RWPE1 (cell line): ENCODE measurements at regions not wholly inside any gene's neighbourhood (a gene's known extent, or its start where the extent isn't known, plus 50 kb on each side); places are given as distances from the start of the nearest gene placed in this dataset.

Experiments
- CTCF ChIA-PET: fragments of 350-600 bp; sonication (Branson Sonifier 250); formaldehyde crosslinking; extraction: SDS; loops from one replicate; lab custom pipeline; 2021; lab: Yijun Ruan, JAX
- POLR2A ChIA-PET: fragments of 400-600 bp; formaldehyde crosslinking; extraction: SDS; loops from one replicate; lab custom pipeline; 2020; ENCODE audit warnings: antibody characterized with exemption; ENCODE audit not compliant: low non-redundant PET; lab: Yijun Ruan, JAX
- DNase-seq: peaks from one replicate; pipeline ENCODE4 v3.0.0; 2012; ENCODE audit warnings: low spot score
- H3K27ac ChIP-seq: fragments of 450-650 bp; 2 replicates; pipeline ENCODE4 v1.5.1; 2017
- TF ChIP-seq, protein P1 (sequence below): fragments of 450-650 bp; conservative IDR thresholded peaks from 2 replicates; pipeline ENCODE4 v1.5.1; 2017; ENCODE audit warnings: low read depth, mild to moderate bottlenecking

DNA sequence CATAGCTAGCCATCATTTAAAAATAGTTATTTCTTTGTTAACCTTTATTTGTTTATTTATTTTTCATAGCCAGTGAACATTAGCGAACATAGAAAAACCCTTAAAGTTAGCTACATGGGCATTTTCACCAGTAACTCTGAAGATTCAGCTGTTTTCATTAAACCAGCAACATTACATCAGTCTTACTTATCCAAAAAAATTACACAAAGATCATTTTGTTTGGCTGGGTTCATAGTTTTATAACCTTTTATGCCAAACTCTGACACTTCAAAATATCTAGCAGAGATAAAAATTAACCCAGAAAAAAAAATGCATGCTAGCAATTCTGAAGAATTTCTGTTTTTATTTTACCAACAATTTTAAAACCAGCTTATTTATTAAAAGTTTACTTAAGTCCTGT lies 784.1 kb downstream of the PCDH18 start:
- no peak overlapping the region for H3K27ac ChIP-seq
- ChIA-PET POLR2A (no interaction called here), CTCF (no interaction called here)
- TF ChIP-seq, protein P1, sequence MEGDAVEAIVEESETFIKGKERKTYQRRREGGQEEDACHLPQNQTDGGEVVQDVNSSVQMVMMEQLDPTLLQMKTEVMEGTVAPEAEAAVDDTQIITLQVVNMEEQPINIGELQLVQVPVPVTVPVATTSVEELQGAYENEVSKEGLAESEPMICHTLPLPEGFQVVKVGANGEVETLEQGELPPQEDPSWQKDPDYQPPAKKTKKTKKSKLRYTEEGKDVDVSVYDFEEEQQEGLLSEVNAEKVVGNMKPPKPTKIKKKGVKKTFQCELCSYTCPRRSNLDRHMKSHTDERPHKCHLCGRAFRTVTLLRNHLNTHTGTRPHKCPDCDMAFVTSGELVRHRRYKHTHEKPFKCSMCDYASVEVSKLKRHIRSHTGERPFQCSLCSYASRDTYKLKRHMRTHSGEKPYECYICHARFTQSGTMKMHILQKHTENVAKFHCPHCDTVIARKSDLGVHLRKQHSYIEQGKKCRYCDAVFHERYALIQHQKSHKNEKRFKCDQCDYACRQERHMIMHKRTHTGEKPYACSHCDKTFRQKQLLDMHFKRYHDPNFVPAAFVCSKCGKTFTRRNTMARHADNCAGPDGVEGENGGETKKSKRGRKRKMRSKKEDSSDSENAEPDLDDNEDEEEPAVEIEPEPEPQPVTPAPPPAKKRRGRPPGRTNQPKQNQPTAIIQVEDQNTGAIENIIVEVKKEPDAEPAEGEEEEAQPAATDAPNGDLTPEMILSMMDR, result no peak
- no peak for DNase-seq

DNA sequence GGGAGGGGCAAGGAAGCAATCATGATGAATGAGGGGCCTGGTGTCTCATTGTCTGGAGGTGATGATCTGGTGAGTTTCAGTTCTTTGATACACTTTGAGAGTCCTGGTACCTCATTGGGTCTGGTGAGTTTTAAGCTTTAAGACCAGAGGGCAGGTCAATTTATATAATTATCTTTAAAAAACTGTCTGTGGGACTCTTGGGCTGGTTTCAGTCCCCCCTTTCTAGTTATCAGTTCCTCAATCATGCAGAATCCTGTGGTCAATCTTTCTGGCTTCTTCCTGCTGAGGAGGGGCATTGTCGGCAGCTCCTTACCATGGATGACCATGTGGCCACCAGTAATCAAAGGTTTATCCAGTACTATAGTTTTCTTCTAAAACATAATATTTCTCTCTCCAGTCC lies 789.1 kb downstream of the PCDH18 start:
- H3K27ac ChIP-seq, result no peak overlapping the region
- TF ChIP-seq, protein P1, result no peak
- ChIA-PET CTCF (no interaction called here), POLR2A (no interaction called here)
- DNase-seq, result no peak

- TF ChIP-seq, protein P1, result no peak
- CTCF ChIA-PET, result no interaction called here
- POLR2A ChIA-PET, result no interaction called here
- no peak for DNase-seq
- no peak overlapping the region for H3K27ac ChIP-seq
These were observed 790.0 kb downstream of the PCDH18 start for GRCh38 chr4:136742333-136742732.

DNA sequence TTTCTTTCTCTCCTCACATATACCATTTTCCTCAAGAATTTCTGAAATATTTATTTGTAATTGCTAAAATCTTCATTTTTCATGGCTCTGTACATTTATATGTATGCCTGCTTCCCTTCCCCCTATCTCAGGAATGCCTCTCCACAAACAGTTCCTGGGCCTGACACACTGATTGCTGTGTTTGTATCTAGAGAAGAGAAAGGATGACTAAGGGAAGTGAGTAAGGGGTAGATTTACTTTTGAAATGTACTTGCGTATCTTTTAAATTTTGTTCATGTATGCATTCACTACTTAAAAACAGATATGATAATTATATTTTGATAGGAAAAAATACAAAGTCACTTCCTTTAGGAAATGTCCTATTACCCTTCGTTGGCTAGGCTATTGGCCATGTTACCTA lies 790.8 kb downstream of the PCDH18 start:
- POLR2A ChIA-PET, result no interaction called here
- H3K27ac ChIP-seq, result no peak overlapping the region
- no peak for DNase-seq
- CTCF ChIA-PET, result no interaction called here
- TF ChIP-seq, protein P1, result no peak

DNA sequence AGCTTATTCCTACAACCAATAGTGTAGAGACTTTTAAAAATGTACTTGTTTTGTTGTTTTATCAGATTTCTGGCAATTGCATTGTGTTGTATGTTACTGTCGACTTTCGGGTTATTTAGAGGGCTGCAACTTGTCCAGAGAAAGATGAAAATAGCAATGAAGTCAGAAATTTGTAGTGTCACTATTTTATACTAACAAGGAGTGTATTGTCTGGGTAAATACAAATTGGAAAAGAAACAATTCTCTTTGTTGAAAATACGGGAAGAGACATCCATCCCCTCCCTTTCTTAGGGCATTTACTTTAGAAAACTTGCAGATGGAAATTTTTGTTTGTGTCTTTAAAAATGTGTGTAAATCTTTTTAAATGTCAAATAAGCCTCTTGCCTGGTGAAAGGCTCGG lies 792.0 kb downstream of the PCDH18 start:
- CTCF ChIA-PET, result no interaction called here
- no peak overlapping the region for H3K27ac ChIP-seq
- TF ChIP-seq, protein P1, result no peak
- POLR2A ChIA-PET, result no interaction called here
- no peak for DNase-seq

DNA sequence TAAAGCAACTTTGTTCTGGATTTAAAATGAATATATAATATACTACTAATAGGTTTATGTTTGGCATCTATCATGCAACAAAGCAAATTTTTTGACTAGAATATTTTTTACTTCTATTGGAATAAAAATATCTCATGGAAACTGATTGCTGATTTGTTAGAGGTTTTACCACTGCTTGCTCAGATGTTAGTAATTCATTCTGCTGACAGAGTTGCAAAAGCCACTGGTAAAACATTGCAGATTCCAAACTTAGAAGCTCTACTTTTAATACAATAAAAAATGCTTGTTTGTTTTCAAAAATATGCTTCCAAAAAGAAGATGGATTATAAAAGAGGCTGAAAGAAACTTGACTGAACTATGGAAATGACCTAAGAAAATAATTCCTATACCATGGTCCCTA lies 795.2 kb downstream of the PCDH18 start:
- no peak for DNase-seq
- ChIA-PET POLR2A (no interaction called here), CTCF (interaction anchor here (0.6 kb wide), 1 partner anchor 408 kb away, joined by 4 read pairs; no protein-coding TSS in a partner anchor)
- TF ChIP-seq, protein P1, result no peak
- H3K27ac ChIP-seq, result no peak overlapping the region

DNA sequence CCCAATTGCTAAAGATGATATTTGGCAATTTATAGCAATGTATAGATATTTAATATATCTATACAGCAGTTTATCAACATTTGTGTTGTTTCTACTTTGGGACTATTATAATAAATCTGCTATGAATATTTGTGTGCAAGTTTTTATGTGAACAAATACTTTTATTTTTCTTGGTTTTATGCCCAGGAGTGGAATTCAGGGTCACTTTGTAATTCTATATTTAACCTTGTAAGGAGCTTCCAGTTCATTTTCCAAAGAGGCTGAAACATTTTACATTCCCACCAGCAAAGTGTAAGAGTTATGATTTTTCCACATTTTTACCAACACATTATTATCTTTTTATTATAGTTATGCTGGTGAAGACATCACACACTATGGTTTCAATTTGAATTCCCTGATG lies 801.3 kb downstream of the PCDH18 start:
- POLR2A ChIA-PET, result no interaction called here
- TF ChIP-seq, protein P1, result no peak
- H3K27ac ChIP-seq, result no peak overlapping the region

More for the DNA sequence above, 801.3 kb downstream of the PCDH18 start:
- no peak for DNase-seq
- CTCF ChIA-PET, result no interaction called here
